ENCODE measurements at regions not wholly inside any gene's neighbourhood (a gene's known extent, or its start where the extent isn't known, plus 50 kb on each side); places are given as distances from the start of the nearest gene placed in this dataset.

DNA sequence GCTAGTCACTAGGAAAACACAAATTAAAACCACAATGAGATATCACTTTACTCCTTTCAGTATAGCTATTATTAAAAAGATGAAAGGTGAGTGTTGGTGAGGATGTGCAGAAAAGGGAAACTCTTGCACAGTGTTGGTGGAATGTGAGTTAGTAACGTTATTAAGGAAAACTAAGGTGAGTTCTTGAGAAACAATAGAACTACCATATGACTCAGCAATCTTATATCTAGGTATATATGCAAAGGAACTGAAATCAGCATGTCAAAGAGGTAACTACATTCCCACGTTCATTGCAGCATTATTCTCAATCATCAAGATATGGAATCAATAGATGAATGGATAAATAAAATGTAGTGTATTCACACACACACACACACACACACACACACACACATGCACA, 117.3 kb upstream of the HNMT start:
- Histone ChIP-seq H3K9me3 (ENCODE audit: control insufficient read depth, low read length) (peaks cover under 1% of the 10 kb centered on the region), H3K27ac (ENCODE audit: low read depth in 1 of 2, low read length in 2 of 2) (no peak overlapping the region), H3K4me3 (ENCODE audit: low read length in 2 of 2) (no peak overlapping the region), H3K27me3 (ENCODE audit: control insufficient read depth in 1 of 2, insufficient read depth in 2 of 2, low read length in 1 of 2) (peaks cover 0 to 2% of the 10 kb centered on the region in 2 donors), H3K4me1 (ENCODE audit: control insufficient read depth in 1 of 2, insufficient read depth in 2 of 2, low read length in 2 of 2) (no peaks in the 10 kb centered on the region), H3K36me3 (ENCODE audit: control insufficient read depth in 1 of 2, insufficient read depth in 2 of 2, low read length in 1 of 2) (no peaks in the 10 kb centered on the region)
- no peak for ATAC-seq (ENCODE audit: low FRiP score)
- intact Hi-C loops (cut with DNase I): loop anchor here in 1 of 2 donors (10.0 kb wide), 1 partner anchor 912 kb away; no protein-coding TSS in a partner anchor
- no peak for DNase-seq
- WGBS, 2 donors: 77 to 78% methylated on average over 2 of the region's 2 CpGs

DNA sequence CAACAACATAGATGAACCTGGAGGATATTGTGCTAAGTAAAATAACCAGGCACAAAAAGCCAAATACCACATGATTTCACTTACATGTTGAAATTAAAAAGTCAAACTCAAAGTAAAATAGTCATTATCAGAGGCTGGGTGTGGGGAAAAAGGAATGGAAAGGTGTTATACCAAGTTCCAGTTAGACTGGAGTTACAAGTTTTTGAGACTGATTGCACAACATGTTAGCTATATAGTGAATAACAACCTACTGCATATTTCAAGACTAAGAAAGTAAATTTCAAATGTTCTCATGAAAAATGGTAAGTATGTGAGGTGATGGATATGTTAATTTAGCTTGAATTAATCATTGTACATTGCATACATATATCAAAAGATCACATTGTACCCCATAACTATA, 116.8 kb upstream of the HNMT start:
- Histone ChIP-seq H3K4me1 (ENCODE audit: control insufficient read depth in 1 of 2, insufficient read depth in 2 of 2, low read length in 2 of 2) (no peaks in the 10 kb centered on the region), H3K36me3 (ENCODE audit: control insufficient read depth in 1 of 2, insufficient read depth in 2 of 2, low read length in 1 of 2) (no peaks in the 10 kb centered on the region), H3K4me3 (ENCODE audit: low read length in 2 of 2) (no peak overlapping the region), H3K9me3 (ENCODE audit: control insufficient read depth, low read length) (peaks cover 2% of the 10 kb centered on the region), H3K27me3 (ENCODE audit: control insufficient read depth in 1 of 2, insufficient read depth in 2 of 2, low read length in 1 of 2) (peaks cover 0 to 2% of the 10 kb centered on the region in 2 donors), H3K27ac (ENCODE audit: low read depth in 1 of 2, low read length in 2 of 2) (no peak overlapping the region)
- intact Hi-C loops (cut with DNase I): loop anchor here in 1 of 2 donors (10.0 kb wide), 1 partner anchor 913 kb away; no protein-coding TSS in a partner anchor
- DNase-seq (no peak), ATAC-seq (ENCODE audit: low FRiP score) (no peak)

DNA sequence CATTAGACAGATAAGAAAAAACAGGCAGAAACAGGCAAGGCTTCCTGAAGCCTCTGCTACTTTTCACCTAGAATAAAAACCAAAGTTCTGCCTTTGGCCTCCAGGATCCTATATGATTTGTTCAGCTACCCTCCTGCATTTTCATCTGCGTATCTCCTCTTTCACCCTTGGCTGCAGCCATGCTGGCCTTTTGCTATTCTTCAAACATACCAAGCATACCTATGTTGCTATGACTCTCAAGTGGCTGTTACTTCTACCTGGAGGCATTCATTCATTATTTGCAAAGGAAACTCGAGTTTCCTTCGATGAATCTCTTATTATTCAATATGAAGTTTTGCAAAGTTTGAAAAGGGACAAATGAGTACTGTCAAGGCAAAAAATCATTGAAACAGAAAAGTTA, 106.4 kb upstream of the HNMT start:
- H3K27ac ChIP-seq (ENCODE audit: low read depth in 1 of 2, low read length in 2 of 2): no peak overlapping the region
- H3K36me3 ChIP-seq (ENCODE audit: control insufficient read depth in 1 of 2, insufficient read depth in 2 of 2, low read length in 1 of 2): no peaks in the 10 kb centered on the region
- ATAC-seq (ENCODE audit: low FRiP score): no peak
- WGBS, 2 donors: 57 to 63% methylated on average over 3 of the region's 3 CpGs
- no peaks in the 10 kb centered on the region for H3K27me3 ChIP-seq (ENCODE audit: control insufficient read depth in 1 of 2, insufficient read depth in 2 of 2, low read length in 1 of 2)
- no peaks in the 10 kb centered on the region for H3K4me1 ChIP-seq (ENCODE audit: control insufficient read depth in 1 of 2, insufficient read depth in 2 of 2, low read length in 2 of 2)
- no peaks in the 10 kb centered on the region for H3K9me3 ChIP-seq (ENCODE audit: control insufficient read depth, low read length)
- no peak for DNase-seq
- no peak overlapping the region for H3K4me3 ChIP-seq (ENCODE audit: low read length in 2 of 2)
- intact Hi-C loops (cut with DNase I): no loop called here

DNA sequence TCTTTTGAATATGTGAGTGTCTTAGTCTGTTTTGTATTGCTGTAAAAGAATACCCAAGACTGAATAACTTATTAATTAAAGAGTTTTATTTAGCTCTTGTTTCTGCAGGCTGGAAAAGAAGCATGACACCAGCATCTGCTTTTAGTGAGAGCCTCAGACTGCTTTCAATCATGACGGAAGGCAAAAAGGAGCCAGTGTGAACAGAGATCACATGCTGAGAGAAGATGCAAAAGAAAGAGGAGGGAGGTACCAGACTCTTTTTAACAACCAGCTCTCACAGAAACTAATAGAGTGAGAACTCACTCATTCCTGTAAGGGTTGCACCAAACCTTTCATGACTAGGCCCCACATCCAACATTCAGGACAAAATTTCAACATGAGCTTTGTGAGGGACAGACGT, 101.6 kb upstream of the HNMT start:
- no peaks in the 10 kb centered on the region for H3K36me3 ChIP-seq (ENCODE audit: control insufficient read depth in 1 of 2, insufficient read depth in 2 of 2, low read length in 1 of 2)
- H3K4me3 ChIP-seq (ENCODE audit: low read length in 2 of 2): no peak overlapping the region
- 78 to 93% methylated on average over 2 of the region's 2 CpGs for WGBS, 2 donors

DNA sequence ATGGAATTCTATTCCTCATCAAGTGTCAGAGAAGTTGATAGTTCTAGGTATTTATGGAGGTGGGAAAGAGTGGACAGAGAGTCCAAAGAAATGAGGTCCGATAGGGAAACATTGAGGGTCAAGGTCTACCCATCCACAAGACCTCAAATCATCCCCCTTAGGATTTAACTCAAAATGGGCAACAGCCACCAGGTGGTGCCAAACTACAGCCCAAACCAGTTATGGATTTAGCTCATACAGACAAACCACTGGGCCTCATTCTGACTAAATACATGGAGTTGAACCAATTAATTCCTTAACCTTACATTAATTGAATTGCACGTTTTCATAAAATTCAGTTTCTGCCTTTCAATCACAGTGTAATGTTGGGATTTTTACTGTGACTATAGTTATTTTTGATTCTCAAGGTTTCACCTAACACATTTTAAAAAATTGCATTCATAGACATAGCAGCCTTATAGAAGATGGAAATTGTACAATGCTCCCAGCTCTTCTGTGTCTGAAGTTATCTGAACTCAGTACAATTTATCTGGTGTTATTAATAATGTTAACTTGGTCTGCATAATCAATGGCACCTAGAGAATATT, 98.2 kb upstream of the HNMT start:
- intact Hi-C loops (cut with DNase I): no loop called here
- no peaks in the 10 kb centered on the region for H3K4me1 ChIP-seq (ENCODE audit: control insufficient read depth in 1 of 2, insufficient read depth in 2 of 2, low read length in 2 of 2)
- H3K36me3 ChIP-seq (ENCODE audit: control insufficient read depth in 1 of 2, insufficient read depth in 2 of 2, low read length in 1 of 2): no peaks in the 10 kb centered on the region
- no peaks in the 10 kb centered on the region for H3K9me3 ChIP-seq (ENCODE audit: control insufficient read depth, low read length)
- ATAC-seq (ENCODE audit: low FRiP score) (no peak), DNase-seq (peak in 1 of 2 donors; percentile 45)
- WGBS, 2 donors: 18 to 23% methylated on average over 2 of the region's 2 CpGs
- H3K27ac ChIP-seq (ENCODE audit: low read depth in 1 of 2, low read length in 2 of 2): no peak overlapping the region
- H3K27me3 ChIP-seq (ENCODE audit: control insufficient read depth in 1 of 2, insufficient read depth in 2 of 2, low read length in 1 of 2): no peaks in the 10 kb centered on the region
- no peak overlapping the region for H3K4me3 ChIP-seq (ENCODE audit: low read length in 2 of 2)

More for the DNA sequence above, 101.6 kb upstream of the HNMT start:
- intact Hi-C loops (cut with DNase I): no loop called here
- Histone ChIP-seq H3K27ac (ENCODE audit: low read depth in 1 of 2, low read length in 2 of 2) (no peak overlapping the region), H3K4me1 (ENCODE audit: control insufficient read depth in 1 of 2, insufficient read depth in 2 of 2, low read length in 2 of 2) (no peaks in the 10 kb centered on the region), H3K27me3 (ENCODE audit: control insufficient read depth in 1 of 2, insufficient read depth in 2 of 2, low read length in 1 of 2) (no peaks in the 10 kb centered on the region), H3K9me3 (ENCODE audit: control insufficient read depth, low read length) (no peaks in the 10 kb centered on the region)
- no peak for ATAC-seq (ENCODE audit: low FRiP score)
- DNase-seq: no peak

DNA sequence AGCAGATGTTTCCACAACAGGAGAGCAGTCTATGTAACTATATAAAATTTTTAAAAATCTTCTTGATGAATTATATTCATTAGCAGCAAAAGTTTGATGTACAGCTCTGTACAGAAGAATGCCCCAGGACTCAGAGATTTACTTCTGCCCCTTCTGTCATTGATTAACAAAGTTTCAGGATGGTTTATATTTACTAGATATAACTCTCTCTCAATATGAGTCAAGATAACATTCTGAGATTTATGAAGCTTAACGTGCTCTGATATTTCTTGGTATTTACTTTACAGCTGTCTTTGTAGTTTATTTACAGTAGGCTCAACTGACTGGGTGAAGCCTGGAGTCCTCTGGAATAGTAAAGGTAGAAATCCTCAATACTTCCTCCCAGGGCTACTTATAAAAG, 93.6 kb upstream of the HNMT start:
- Histone ChIP-seq H3K4me1 (ENCODE audit: control insufficient read depth in 1 of 2, insufficient read depth in 2 of 2, low read length in 2 of 2) (no peaks in the 10 kb centered on the region), H3K36me3 (ENCODE audit: control insufficient read depth in 1 of 2, insufficient read depth in 2 of 2, low read length in 1 of 2) (no peaks in the 10 kb centered on the region), H3K4me3 (ENCODE audit: low read length in 2 of 2) (no peak overlapping the region), H3K9me3 (ENCODE audit: control insufficient read depth, low read length) (no peaks in the 10 kb centered on the region), H3K27ac (ENCODE audit: low read depth in 1 of 2, low read length in 2 of 2) (no peak overlapping the region), H3K27me3 (ENCODE audit: control insufficient read depth in 1 of 2, insufficient read depth in 2 of 2, low read length in 1 of 2) (no peaks in the 10 kb centered on the region)
- intact Hi-C loops (cut with DNase I): no loop called here
- ATAC-seq (ENCODE audit: low FRiP score): no peak
- 18 to 19% methylated on average over 1 of the region's 1 CpG for WGBS, 2 donors
- DNase-seq: no peak

DNA sequence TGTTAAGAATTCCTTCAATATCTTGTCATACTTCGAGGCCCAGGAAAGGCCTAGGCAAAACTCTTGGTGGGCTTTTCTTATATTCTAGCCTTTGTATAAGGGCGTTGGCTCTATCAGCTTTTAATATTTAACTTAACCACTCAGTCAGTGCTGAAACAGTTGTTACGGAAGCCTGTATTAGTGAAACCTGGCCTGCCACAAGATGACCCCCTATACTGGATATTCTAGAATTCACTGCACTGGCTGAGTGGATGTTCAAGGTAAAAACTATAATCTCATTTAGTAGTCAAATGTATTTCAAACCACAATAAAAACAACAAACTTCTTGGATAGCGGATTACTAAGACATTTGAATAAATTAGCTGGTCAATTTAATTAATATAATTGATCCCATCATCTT, 91.7 kb upstream of the HNMT start:
- WGBS, 2 donors: 93 to 94% methylated on average over 4 of the region's 4 CpGs
- Histone ChIP-seq H3K27me3 (ENCODE audit: control insufficient read depth in 1 of 2, insufficient read depth in 2 of 2, low read length in 1 of 2) (no peaks in the 10 kb centered on the region), H3K4me3 (ENCODE audit: low read length in 2 of 2) (no peak overlapping the region), H3K9me3 (ENCODE audit: control insufficient read depth, low read length) (no peaks in the 10 kb centered on the region), H3K4me1 (ENCODE audit: control insufficient read depth in 1 of 2, insufficient read depth in 2 of 2, low read length in 2 of 2) (no peaks in the 10 kb centered on the region), H3K36me3 (ENCODE audit: control insufficient read depth in 1 of 2, insufficient read depth in 2 of 2, low read length in 1 of 2) (no peaks in the 10 kb centered on the region), H3K27ac (ENCODE audit: low read depth in 1 of 2, low read length in 2 of 2) (no peak overlapping the region)
- ATAC-seq (ENCODE audit: low FRiP score) (no peak), DNase-seq (no peak)
- intact Hi-C loops (cut with DNase I): no loop called here

DNA sequence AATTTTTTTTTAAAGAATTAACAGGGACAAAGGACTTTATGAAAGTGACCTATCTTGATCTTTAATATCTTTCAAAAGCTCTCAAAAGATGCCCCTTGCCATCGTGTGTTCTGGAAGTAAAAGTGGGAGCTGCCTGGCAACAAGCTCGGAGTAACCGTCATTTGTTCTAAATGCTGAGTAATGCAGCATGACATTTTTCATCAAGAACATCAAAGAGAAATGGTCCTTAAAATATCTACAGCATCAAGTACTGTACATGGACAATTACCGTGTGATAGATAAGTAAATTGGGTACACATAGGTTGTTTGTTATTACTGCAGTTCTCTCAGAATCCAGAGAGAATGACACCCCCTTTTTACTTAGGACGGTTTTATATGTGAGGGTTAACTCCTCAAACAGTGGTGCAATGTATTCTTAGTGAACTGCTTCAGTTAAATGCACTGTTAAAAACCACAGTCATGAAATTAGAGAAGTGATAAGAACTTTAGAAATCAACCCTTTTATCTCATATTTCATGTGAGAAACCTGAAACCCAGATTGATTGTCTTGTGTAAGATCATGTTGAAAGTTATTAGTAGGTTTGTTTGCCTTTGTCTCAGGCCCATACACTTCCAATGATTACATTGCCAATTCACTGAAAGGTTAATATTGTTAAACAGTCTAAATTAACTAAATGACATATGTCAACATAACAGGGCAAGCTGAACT, 90.6 kb upstream of the HNMT start:
- H3K9me3 ChIP-seq (ENCODE audit: control insufficient read depth, low read length): no peaks in the 10 kb centered on the region
- whole genome bisulfite sequencing, 2 donors: 38 to 39% methylated on average over 5 of the region's 5 CpGs
- ATAC-seq (ENCODE audit: low FRiP score): no peak
- no peak overlapping the region for H3K27ac ChIP-seq (ENCODE audit: low read depth in 1 of 2, low read length in 2 of 2)
- no peak overlapping the region for H3K4me3 ChIP-seq (ENCODE audit: low read length in 2 of 2)
- no peaks in the 10 kb centered on the region for H3K4me1 ChIP-seq (ENCODE audit: control insufficient read depth in 1 of 2, insufficient read depth in 2 of 2, low read length in 2 of 2)
- H3K27me3 ChIP-seq (ENCODE audit: control insufficient read depth in 1 of 2, insufficient read depth in 2 of 2, low read length in 1 of 2): no peaks in the 10 kb centered on the region
- no peaks in the 10 kb centered on the region for H3K36me3 ChIP-seq (ENCODE audit: control insufficient read depth in 1 of 2, insufficient read depth in 2 of 2, low read length in 1 of 2)
- intact Hi-C loops (cut with DNase I): no loop called here
- no peak for DNase-seq

DNA sequence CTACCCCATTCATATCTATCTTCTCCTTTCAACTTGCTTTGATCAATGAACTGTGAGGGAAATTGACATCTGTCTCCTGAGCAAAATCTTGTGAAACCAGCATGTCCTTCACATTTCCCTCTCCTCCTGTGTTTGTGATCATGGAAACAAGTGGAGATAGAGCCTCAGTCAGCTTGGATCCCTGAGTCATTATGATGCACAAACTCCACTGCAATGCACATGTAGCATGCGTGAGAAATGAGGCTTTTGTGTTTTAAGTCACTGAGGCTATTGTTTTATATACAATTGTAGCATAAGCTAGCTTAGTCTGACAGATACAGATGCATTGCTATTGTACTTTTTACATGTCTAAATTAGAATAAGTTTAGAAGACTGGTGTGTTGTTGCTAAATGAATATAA, 85.2 kb upstream of the HNMT start:
- Histone ChIP-seq H3K27me3 (ENCODE audit: control insufficient read depth in 1 of 2, insufficient read depth in 2 of 2, low read length in 1 of 2) (no peaks in the 10 kb centered on the region), H3K9me3 (ENCODE audit: control insufficient read depth, low read length) (peaks cover 6% of the 10 kb centered on the region), H3K36me3 (ENCODE audit: control insufficient read depth in 1 of 2, insufficient read depth in 2 of 2, low read length in 1 of 2) (no peaks in the 10 kb centered on the region), H3K4me3 (ENCODE audit: low read length in 2 of 2) (no peak overlapping the region), H3K27ac (ENCODE audit: low read depth in 1 of 2, low read length in 2 of 2) (no peak overlapping the region), H3K4me1 (ENCODE audit: control insufficient read depth in 1 of 2, insufficient read depth in 2 of 2, low read length in 2 of 2) (no peaks in the 10 kb centered on the region)
- DNase-seq (no peak), ATAC-seq (ENCODE audit: low FRiP score) (no peak)
- 96 to 97% methylated on average over 1 of the region's 1 CpG for WGBS, 2 donors
- intact Hi-C loops (cut with DNase I): no loop called here

Data from aorta (tissue), 5 donors.